NCI-H1930 (cell line): ENCODE measurements at regions not wholly inside any gene's neighbourhood (a gene's known extent, or its start where the extent isn't known, plus 50 kb on each side); places are given as distances from the start of the nearest gene placed in this dataset.

ENCODE experiments used
- DNase-seq, 2 experiments: peaks; one replicate each; lab custom pipeline; 2025; lab: John Stamatoyannopoulos, UW

- DNase-seq, result no peak
Observed at GRCh38 chr10:52645187-52645758, 127.3 kb downstream of the MBL2 start.

- DNase-seq, result no peak
Observed at GRCh38 chr10:52649511-52649910, 123.1 kb downstream of the MBL2 start.

- no peak for DNase-seq
Observed at GRCh38 chr10:52650873-52651272, 121.7 kb downstream of the MBL2 start.

GRCh38 chr10:52651293-52651692 lies 121.3 kb downstream of the MBL2 start:
- no peak for DNase-seq

GRCh38 chr10:52652431-52653262 lies 119.9 kb downstream of the MBL2 start:
- peak; percentile 11 to 26 for DNase-seq

- no peak for DNase-seq
Observed at GRCh38 chr10:52653263-52653909, 119.2 kb downstream of the MBL2 start.

GRCh38 chr10:52654201-52654600 lies 118.4 kb downstream of the MBL2 start:
- no peak for DNase-seq

- DNase-seq, result no peak
Observed at GRCh38 chr10:52658112-52658511, 114.5 kb downstream of the MBL2 start.

- no peak for DNase-seq
Observed at GRCh38 chr10:52659085-52659484, 113.5 kb downstream of the MBL2 start.

GRCh38 chr10:52662256-52662655 lies 110.3 kb downstream of the MBL2 start:
- no peak for DNase-seq

- DNase-seq, result no peak
Observed at GRCh38 chr10:52663161-52663560, 109.4 kb downstream of the MBL2 start.

- DNase-seq, result no peak
Observed at GRCh38 chr10:52664629-52665028, 108.0 kb downstream of the MBL2 start.

GRCh38 chr10:52665821-52666220 lies 106.8 kb downstream of the MBL2 start:
- DNase-seq, result no peak

- DNase-seq, result no peak
Observed at GRCh38 chr10:52666931-52667330, 105.7 kb downstream of the MBL2 start.

GRCh38 chr10:52668024-52668423 lies 104.6 kb downstream of the MBL2 start:
- DNase-seq, result no peak

- DNase-seq, result no peak
Observed at GRCh38 chr10:52672880-52673279, 99.7 kb downstream of the MBL2 start.

GRCh38 chr10:52673468-52673867 lies 99.1 kb downstream of the MBL2 start:
- DNase-seq, result no peak

- DNase-seq, result no peak
Observed at GRCh38 chr10:52674474-52674873, 98.1 kb downstream of the MBL2 start.

GRCh38 chr10:52677086-52677485 lies 95.5 kb downstream of the MBL2 start:
- no peak for DNase-seq

- no peak for DNase-seq
Observed at GRCh38 chr10:52678611-52679010, 94.0 kb downstream of the MBL2 start.

GRCh38 chr10:52679117-52679516 lies 93.5 kb downstream of the MBL2 start:
- no peak for DNase-seq

GRCh38 chr10:52682766-52683165 lies 89.8 kb downstream of the MBL2 start:
- DNase-seq, result no peak

- no peak for DNase-seq
Observed at GRCh38 chr10:52683776-52684175, 88.8 kb downstream of the MBL2 start.
